HG03565 (cell line): ENCODE measurements at regions not wholly inside any gene's neighbourhood (a gene's known extent, or its start where the extent isn't known, plus 50 kb on each side); places are given as distances from the start of the nearest gene placed in this dataset.
"Not testable (repeated sequence)": the region's sequence is repeated elsewhere in the genome, so short reads cannot be mapped to it uniquely, and the experiment has no call there.

Experiments
- ATAC-seq: cut with Tn5 transposase; IDR thresholded peaks from one replicate; pipeline ENCODE4 v1.9.1; 2021; ENCODE audit warnings: mild to moderate bottlenecking, moderate library complexity; ENCODE audit not compliant: unreplicated experiment

DNA sequence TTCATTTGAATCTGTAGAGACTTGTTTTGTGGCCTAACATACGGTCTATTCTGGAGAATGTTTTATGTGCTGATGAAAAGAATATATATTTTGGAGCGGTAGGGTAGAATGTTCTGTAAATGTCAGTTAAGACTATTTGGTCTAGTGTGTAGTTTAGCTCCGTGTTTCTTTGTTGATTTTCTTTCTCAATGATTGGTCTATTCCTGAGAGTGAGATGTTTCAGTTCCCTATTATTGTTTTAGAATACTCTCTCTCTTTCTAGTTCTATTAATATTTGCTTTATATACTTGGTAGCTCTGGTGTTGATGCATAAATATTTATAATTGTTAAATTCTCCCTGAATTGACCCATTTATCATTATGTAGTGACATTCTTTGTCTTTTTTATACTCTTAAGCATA is 236.5 kb downstream of the GLUD2 start:
- no peak for ATAC-seq

DNA sequence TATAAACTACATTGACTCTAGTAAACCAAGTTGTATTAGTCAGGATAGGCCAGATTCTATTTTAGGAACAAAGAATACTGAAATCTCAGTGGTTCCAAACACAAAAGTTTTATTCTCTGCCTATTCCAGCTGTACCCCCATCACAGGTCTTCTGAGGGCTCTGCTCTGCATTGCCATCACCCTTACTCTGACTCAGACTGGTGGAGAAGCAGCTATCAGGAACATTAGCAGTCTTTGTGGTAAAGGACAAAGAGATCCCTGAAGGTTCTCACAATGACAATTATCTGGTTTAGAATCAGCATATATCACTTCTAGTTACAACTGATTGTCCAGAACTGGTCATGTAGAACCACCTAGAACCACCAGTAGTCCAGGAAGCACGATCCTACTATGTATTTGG is 251.1 kb downstream of the GLUD2 start:
- no peak for ATAC-seq

DNA sequence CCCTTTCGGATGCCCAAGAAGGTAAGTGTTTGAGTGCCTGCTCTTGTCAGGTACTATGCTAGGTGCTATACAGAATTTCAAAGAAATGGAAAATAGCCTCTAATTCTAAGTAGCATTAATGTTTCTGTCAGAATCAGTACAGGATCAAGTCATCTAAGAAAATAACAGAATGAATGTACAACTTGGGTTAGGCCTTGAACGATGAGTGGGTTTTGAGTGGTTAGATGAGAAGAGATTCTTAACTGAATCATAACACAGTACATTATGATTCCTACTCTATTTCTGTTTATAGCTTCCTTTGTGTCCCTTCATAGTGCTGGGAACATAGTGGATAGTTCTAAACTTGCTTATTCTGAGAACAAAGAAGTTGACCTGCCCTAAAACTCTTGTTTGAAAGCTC is 253.9 kb downstream of the GLUD2 start:
- ATAC-seq = no peak

DNA sequence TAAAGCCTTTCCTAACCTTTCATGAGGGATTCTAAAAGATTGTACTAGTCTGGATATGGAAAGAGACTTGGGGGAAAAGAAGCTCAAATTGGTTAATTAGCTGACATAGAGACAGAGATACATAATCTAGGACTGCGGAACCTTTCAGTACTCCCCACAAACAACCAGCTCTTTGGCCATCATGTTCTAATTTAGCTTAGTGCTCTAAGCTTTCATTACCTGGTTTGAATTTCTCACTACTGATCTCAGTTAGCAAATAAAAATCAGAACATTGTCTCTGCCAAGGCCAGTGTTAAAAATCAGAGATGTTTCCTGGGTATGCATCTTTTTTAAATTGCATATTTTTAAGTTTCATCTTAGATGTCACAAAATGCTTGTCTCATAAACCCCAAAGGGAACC is 254.4 kb downstream of the GLUD2 start:
- no peak for ATAC-seq

DNA sequence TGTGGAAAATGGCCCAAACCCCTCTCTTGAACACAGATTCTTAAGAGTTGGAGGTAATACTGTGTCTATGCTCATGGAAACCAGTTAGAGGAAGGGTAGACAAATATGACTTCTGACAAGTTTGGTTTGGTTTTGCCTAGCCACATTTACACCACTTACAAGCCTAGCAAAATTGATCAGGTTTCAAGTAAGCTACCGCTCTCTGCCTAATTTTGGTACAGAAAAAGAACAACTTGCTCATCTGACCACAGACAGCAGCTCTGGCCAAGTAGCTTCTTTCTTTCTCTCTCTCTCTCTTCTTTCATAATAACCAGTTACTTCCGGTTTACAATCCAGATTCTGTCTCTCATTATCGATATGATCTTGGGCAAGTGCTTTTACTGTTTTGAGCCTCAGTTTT is 260.0 kb downstream of the GLUD2 start:
- ATAC-seq = peak; percentile 77

DNA sequence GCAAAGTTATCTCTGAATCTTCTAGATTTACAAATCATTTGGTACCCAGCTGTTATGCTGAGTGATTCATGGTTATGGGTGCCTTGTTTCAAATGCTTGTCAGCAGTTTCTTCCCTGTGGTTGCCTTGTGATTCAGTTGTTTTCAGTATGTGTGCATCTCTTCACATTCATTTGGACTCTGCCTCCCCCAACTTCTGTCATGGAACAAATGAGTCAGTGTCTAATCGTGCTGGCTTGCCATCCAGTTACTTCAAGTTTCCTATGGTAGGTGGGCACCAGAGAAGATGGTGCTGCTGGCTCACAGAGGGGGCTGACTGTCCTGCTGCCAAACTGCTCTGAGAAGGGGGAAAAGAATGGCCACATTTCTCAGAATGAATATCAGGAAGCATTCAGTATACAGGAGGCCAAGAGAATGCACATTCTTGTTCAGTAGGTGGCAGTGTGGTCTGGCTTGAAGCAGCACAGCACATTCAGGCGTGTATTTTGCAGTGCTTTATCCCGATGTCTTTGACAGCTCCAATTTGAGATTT is 260.9 kb downstream of the GLUD2 start:
- ATAC-seq = peak; percentile 67

DNA sequence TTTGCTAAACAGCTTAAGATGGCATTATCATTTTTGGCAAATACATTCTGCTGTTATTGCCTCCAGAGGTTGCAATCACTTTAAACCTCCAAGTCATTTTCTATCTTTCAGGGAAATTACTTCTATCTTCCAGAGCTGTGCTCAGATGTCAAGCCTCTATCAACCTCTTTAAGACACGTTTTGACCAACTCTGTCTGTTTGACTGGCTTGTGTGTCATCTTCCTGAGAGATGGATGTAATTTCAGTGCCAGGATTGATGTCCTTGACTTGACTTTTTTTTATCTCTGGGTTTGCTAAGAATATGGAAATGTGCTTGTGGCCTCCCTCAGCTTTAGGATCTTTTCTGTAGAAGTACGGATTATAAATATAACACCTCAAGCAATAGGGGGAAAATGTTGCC is 263.4 kb downstream of the GLUD2 start:
- no peak for ATAC-seq

DNA sequence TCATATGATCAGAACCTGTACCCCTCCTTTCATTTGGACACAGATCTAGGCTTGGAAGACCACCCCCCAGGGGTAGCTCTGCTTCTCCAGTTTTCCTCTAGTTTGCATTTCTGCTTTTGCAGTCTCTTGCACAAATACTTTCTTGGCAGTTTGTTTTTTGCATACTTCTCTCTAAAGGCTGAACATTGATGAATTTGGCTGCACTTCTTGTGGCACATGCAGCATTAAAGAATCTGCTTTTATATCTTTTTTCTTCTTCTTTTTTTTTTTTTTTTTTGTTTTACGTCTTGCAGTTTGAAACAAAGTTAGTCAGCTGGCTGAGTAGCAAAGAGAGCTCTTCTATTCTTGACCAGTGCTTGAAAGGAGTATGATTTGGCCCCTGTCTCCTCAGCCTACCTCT is 273.0 kb downstream of the GLUD2 start:
- ATAC-seq = no peak

DNA sequence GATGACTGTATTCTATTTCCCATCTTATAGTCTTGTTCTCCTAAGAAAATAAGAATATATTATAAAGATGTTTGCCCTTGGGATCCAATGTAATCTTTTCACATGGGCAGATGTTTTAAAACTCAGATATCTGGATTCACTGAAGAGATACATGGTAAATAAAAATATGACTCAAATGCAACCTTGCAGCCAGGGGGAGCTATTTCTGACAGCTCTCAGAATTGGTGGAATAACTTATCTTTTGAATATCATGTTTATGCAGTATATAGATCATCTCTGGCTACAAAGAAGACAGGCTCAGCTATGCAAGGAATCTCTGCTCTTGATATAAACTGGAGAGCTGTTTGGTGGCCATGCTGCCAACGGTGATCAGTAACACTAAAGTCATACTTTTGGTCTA is 274.7 kb downstream of the GLUD2 start:
- ATAC-seq = no peak

DNA sequence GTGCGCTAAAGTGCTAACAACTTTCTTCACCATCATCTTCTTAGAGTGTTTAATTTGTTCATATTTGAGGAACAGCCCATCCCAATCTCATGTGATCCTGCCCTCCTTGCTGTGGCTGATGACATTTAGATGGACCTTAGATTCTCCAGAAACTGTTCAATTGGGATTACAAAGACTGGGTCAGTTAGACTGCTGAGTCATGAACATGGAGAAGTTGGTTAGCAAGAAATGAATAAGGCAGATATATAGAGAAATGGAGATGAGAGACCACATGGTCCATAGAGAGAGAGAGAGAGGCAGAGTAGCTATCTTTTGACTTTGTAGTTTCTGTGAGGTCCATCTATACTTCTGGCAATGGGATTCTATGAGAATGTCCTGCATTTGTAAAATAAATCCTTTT is 275.9 kb downstream of the GLUD2 start:
- no peak for ATAC-seq

DNA sequence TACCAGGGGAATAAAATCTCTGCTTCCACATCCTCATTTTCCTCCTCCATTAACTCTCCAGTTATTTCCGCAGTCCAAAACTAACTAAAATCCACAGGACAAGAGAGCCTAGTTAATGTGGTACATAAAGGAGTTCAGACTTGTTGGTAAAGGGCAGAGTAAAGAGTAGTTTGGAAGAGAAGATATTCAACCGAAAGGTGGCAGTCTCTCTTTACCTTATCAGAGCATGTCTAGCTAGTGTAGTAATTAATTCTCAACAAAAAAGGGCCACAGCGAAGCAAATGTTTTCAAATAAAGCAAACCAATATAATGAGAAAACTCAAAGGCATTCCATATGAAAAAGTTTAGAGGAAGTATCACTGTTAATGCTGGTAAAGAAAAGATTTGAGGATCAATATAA is 286.5 kb downstream of the GLUD2 start:
- ATAC-seq = no peak

DNA sequence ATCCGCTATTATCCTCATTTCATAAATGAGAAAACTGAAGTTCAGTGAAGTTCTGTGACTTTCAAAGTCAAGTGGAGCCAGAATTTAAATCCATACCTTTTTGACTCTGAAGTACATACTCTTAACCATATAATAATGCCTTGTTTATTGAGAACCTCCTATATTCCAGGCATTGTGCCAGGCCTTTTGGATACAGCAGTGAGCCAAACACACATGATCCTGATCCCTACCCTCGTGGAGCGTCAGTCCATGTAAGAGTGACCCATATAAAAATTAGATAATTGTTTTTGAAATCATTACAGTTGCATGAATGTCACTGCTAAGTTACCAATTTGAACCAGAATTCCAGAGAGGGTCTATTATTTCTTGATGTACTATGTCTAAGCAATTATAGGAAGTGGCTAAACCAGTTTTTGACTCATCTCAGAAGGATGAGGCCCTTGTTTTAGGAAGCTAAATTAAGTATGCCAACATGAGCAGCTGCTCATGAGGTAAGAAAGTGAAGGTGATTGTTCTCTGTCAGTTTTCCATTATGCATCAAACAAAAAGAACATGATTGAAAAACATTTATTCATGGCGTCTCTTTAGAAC is 289.5 kb downstream of the GLUD2 start:
- ATAC-seq = no peak

DNA sequence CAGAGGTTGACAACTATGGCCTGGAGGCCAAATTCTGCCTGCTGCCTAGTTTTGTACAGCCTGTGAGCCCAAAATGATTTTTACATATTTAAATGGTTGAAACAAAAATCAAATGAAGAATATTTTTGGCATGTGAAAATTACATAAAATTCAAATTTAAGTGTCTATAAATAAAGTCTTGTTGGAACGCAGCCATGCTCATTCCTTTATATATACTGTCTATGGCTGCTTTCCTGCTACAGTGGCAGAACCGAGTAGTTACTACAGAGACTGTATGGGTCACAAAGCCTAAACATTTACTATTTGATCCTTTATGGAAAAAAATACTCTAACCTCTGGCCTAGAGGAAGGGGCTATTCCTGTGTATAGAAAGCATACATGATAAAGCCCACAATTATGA is 290.4 kb downstream of the GLUD2 start:
- no peak for ATAC-seq

DNA sequence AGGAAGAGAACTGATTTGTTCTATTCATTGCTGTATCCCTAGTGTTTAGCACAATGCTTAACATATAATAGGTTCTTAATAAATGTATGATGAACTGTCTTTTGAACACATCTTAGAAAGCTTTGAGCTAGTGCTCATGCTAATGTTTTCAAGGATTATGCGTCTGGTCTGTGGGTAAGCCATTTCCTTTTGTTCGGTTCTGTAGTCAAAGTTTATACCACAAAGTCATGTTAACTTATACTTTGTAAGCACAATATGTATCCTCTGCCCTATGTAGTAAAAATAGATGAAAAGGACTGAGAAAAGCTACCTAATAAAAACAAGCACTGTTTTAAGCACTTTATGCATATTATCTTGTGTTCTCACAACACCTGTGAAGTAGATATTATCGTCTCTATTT is 301.9 kb downstream of the GLUD2 start:
- ATAC-seq = no peak

DNA sequence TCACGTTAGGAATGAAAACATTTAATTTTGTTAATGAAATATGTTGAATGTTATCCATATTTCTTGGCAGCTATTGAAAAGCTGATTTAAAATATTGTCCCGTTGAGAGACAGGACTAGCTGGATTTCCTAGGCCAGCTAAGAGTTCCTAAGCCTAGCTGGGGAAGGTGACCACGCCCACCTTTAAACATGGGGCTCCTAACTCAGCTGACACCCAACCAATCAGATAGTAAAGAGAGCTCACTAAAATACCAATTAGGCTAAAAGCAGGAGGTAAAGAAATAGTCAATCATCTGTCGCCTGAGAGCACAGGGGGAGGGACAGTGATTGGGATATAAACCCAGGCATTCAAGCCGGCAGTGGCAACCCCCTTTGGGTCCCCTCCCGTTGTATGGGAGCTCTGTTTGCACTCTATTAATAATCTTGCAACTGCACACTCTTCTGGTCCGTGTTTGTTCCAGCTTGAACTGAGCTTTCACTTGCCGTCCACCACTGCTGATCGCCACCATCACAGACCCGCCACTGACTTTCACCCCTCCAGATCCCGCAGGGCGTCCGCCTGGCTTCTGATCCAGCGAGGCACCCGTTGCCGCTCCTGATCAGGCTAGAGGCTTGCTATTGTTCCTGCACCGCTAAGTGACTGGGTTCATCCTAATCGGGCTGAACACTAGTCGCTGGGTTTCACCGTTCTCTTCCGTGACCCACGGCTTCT is 308.9 kb downstream of the GLUD2 start:
- no peak for ATAC-seq

DNA sequence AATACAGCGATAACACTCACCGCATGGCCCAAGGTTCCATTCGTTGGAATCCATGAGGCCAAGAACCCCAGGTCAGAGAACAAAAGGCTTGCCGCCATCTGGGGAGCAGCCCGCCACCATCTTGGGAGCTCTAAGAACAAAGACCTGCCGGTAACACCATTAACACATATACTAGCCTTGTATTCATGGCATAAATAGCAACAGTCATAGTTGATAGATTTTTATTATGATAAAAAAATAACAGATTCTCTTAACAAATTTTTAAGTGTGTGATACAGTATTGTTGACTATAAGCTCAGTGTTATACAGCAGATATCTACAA is 309.4 kb downstream of the GLUD2 start:
- ATAC-seq = no peak

DNA sequence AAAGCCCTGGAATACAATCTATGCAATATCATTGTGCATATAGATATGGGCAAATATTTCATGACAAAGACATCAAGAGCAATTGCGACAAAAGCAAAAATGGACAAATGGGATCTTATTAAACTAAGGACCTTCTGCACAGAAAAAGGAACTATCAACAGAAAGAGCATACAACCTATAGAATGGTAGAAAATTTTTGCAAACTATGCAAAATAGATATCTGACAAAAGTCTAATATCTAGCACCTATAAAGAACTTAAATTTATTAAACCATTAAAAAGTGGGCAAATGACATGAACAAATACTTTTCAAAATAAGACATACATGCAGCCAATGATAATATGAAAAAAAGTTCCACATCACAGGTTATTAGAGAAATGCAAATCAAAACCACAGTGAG is 312.9 kb downstream of the GLUD2 start:
- no peak for ATAC-seq

DNA sequence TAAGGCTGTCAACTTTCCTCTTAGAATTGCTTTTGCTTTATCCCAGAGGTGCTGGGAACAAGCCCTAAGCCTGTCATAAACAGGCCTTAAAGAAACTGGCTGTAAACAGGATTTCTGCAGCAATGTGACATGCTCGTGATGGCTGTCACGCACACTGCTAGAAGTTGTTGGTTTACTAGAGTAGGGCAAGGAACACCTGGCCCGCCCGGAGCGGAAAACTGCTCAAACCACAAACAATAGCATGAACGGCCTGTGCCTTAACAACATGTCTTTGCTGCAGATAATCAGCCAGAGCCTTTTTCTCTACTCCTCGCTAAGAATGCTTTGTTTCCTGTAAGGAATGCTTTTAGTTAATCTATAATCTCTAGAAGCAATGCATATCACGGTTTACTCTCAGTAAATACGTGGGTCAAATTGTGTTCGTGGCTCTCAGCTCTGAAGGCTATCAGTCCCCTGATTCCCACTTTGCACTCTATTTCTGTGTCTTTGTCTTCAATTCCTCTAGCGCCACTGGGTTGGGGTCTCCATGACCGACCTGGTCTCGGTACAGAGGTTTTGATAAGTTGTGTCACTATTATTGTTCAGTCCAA is 318.3 kb downstream of the GLUD2 start:
- ATAC-seq = no peak

DNA sequence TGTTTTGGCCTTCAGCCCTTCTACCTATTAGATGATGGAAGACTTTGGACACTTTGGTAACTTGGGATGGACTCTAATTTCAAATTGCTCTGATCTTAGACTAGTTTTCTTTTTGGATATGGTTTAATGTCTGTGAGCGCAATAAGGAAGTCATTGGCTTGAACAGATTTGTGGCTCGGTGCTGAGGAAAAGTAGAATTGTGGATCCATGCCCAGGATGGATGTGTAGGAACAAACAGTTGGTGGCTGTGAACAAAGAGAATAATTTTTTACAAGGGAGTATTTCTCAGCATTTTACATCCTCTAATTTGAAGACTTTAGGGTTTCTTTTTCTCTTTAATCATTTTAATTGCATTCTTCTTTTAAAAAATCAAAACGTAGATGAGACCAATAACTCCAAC is 327.1 kb downstream of the GLUD2 start:
- ATAC-seq = no peak

DNA sequence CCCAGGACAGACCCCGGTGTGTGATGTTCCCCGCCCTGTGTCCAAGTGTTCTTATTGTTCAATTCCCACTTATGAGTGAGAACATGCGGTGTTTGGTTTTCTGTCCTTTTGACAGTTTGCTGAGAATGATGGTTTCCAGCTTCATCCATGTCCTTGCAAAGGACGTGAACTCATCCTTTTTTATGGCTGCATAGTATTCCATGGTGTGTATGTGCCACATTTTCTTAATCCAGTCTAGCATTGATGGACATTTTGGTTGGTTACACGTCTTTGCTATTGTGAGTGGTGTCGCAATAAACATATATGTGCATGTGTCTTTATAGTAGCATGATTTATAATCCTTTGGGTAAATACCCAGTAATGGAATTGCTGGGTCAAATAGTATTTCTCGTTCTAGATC is 334.5 kb downstream of the GLUD2 start:
- ATAC-seq = not testable (repeated sequence)

DNA sequence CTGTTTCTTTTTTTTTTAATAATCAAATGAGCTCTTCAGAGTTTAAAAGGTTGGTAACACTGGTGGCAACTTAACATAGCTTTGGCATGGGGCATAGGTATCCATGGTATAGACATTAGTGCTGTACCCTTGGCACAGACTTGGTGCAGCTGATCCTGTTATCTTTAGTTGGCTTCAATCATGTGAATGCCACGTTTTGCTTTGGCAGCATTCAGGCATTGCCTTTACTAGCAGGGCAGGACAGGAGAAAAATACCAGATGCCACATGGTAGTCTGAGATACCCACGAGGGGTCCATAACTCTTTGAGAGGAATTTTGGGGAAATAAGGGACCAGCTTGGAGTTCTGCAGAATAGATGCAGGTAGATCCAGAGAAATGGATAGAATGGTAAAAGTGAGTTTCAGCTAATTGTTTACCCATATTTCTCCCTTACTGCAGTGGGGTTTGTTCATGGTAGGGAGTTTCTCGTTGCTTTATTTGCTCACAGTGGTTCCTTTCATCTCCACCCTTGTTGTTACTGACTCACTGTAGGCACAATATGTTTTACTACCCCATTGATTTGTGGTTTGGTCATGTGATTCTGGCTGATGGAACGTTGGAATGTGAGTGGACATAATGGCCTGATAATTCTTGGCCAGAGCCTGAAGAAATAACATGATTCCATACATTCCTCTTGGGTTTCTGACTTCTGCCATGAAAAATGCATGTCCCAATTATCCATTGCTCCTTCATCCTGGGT is 342.7 kb downstream of the GLUD2 start:
- ATAC-seq = no peak

DNA sequence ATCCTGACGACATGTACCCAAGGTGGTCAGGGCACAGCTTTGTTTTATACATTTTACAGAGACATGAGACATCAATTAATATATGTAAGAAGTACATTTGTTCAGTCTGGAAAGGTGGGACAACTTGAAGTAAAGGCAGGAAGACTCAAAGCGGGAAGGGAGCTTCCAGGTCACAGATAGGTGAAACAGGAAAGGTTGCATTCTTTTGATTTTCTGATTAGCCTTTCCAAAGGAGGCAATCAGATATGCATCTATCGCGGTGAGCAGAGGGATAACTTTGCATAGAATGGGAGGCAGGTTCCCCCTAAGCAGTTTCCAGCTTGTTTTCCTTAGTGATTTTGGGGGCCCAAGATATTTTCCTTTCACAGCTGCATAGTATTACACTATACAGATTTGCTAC is 358.4 kb downstream of the GLUD2 start:
- ATAC-seq = no peak
